ENCODE measurements at regions not wholly inside any gene's neighbourhood (a gene's known extent, or its start where the extent isn't known, plus 50 kb on each side); places are given as distances from the start of the nearest gene placed in this dataset.
"Not testable (repeated sequence)": the region's sequence is repeated elsewhere in the genome, so short reads cannot be mapped to it uniquely, and the experiment has no call there.

DNA sequence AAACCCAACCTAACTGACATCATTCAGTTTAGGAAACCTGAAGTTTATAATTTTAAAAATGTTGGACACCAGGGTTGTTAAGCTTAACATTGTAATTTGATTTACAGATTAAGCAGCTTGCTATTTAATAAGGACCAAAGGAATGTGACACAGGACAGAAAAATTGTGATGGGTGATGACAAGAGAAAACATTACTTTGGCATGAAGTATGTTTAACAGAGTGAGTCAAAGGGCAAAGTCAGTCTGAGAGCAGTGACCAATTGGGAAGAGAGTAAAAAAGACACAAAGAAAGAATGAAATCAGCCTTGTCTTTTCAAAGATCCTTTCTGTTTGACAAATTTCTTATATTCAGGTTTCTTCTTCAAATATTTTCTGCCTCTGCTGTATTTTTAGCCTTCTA is 1301.6 kb downstream of the SI start:
- no peak for DNase-seq

GRCh38 chr3:163773136-163773535 is 1305.2 kb downstream of the SI start:
- DNase-seq: no peak

GRCh38 chr3:163768048-163768447 is 1310.2 kb downstream of the SI start:
- DNase-seq: no peak

- no peak for DNase-seq
Measured at GRCh38 chr3:163766112-163766511, 1312.2 kb downstream of the SI start.

- no peak for DNase-seq
Measured at GRCh38 chr3:163753033-163753432, 1325.3 kb downstream of the SI start.

DNA sequence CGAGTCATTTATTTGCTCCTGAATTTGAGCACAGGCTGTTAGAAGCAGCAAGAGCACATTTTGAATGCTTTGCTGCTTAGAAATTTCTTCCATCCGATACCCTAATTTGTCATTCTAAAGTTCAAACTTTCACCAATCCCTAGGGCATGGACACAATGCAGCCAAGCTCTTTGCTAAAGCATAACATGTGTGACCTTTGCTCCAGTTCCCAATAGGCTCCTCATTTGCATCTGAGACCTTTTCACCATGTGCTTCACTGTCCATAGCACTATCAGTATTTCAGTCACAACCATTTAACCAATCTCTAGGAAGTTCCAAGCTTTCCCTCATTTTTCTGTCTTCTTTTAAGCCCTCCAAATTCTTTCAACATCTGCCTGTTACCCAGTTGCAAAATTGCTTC is 1333.1 kb downstream of the SI start:
- DNase-seq: no peak

GRCh38 chr3:163735394-163735793 is 1342.9 kb downstream of the SI start:
- DNase-seq: no peak

DNA sequence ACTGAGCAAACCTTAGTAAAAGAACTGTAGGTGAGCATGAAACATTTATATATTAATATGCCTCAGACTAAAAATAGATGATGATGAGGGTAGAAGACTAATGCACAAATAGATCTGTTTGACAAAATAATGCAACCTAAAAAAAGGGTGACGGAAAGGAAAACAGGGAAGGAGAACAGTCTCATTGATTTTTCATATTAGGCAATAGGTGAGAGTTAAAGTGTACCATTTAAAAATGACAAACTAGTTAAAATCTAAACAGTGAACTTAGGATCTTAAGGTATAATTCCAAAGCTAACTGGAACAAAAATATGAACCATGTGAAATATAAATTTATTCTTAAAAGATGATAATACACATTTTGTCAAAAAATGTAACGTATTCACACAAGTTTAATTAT is 1347.6 kb downstream of the SI start:
- DNase-seq: no peak

DNA sequence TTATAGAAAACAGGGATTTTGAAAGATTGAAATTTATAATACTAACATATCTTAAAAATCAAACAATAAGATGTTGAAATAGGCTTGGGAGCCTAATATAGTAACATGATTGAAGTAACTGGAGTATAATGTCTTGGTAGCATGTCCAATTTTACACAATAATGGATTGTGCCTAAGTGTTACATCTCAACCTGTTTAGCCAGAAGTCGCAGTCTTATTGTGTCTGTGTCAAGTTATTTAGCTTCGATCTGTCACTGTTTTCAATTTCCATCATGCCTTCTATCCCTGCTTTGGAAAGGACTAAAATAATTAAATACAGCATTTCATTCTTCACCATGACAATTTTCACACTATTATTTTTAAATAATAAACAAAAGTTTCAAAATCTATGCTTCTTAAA is 1352.2 kb downstream of the SI start:
- no peak for DNase-seq

- no peak for DNase-seq
Measured at GRCh38 chr3:163722405-163722804, 1355.9 kb downstream of the SI start.

GRCh38 chr3:163721596-163721995 is 1356.7 kb downstream of the SI start:
- DNase-seq: no peak

GRCh38 chr3:163717377-163717776 is 1360.9 kb downstream of the SI start:
- DNase-seq: no peak

DNA sequence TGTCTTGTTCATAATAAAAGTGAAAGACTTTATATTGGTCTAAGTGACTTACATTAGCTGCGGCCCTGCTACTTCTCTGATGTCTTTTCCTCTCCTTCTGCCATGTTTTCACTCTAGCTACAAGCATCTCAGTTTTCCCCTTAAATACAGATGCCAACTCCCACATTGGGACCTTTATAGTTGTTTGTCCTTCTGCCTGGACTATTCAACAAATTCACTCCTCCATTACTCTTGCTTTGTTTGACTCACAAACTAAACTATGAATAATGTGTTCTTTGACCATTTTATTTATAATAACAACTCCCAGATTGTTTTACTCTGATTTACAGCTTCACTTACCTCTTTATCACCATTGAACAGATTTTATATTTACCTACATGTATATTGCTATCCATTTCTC is 1369.9 kb downstream of the SI start:
- DNase-seq: no peak

GRCh38 chr3:163707659-163708058 is 1370.6 kb downstream of the SI start:
- DNase-seq: no peak

DNA sequence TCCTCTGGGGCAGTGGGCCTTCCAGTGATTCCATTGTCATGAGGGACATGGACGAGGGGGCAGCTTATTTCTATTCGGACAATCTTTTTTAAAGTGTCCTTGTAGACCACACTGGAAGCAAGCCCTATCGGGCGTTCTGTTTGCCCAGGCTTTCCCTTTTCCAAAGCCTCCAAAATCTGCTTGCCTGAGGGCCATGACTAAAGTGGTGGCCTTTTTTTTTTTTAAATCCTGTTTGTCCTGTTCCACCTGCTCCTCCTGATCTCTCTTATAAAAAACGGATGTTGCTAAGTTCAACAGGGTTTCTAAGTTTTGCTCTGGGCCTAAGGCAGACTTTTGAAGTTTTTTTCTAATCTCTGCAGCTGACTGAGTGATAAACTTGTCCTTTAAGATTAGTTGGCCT is 1380.1 kb downstream of the SI start:
- not testable (repeated sequence) for DNase-seq

- no peak for DNase-seq
Measured at GRCh38 chr3:163692494-163692893, 1385.8 kb downstream of the SI start.

DNA sequence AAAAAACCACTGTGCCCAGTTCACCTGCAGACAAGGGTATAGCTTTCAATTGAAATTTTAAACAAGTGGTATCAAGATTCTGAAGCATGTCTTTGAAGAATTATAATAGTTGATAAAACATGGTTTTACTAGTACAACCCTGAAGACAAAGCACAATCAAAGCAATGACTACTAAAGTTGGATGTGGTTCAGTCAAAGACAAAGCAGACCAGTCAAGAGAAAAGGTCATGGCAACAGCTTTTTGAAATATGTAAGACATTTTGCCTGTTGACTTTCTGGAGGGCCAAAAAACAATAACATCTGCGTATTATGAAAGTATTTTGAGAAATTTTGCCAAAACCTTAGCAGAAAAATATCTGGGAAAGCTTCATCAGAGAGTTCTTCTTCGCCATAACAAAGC is 1393.6 kb downstream of the SI start:
- DNase-seq: no peak

DNA sequence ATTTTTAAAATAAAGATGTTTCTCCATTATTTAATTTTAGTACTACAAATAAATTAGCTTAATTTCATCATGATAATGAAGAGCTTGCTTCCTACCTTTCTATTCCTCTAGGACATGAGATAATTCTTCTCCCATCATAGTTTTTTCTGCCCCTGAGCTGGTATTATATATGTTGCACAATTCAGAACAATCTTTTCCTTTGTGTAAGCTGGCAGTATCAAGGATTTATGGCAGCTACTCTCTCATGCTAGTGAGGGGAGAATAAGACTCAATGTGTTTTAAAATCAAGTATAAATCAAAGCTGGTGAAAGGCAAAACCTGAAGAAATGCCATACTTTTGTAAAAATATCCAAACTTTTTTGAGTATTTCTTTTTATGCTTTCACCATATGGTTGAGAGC is 1405.3 kb downstream of the SI start:
- no peak for DNase-seq

DNA sequence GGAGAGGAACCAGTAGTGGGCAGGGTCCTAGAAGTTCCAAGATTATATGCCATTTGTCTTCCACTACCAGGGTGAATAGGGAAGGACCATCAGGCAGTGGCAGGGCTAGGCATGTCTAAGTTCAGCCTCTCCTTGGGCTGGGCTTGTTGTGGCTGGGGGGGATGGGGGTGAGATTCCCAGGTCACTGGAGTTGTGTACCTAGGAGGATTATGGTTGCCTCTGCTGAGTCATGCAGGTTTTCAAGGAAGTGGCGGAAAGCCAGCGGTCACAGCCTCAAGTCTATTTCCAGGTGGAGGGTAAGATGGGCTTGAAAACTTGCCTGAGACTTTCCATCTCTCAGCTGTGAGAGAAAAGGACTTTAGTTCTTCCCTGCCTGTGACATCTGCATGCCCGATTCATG is 1407.1 kb downstream of the SI start:
- DNase-seq: no peak

GRCh38 chr3:163664466-163664865 is 1413.8 kb downstream of the SI start:
- DNase-seq: no peak

GRCh38 chr3:163657088-163657487 is 1421.2 kb downstream of the SI start:
- no peak for DNase-seq

- DNase-seq: no peak
Measured at GRCh38 chr3:163655021-163655420, 1423.3 kb downstream of the SI start.

DNA sequence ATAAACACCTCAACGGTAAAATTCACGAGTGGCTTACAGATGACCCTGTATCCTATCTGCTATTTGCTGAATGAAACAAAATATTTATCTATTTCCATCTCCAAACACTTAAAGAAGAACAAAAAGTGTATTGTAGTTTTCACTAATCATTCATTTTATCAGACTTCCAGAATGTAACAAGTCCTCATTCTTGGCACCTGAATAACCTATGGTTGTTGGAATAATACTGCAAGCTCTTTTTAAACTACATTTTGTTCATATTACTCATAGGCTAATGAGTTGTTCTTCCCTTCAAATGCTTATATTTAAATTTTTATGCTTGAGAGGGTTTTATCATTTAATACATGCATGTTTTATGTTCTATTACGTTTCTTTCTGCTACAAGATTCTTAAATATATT is 1434.1 kb downstream of the SI start:
- DNase-seq: no peak

GRCh38 chr3:163632722-163633121 is 1445.6 kb downstream of the SI start:
- no peak for DNase-seq

GRCh38 chr3:163626753-163627152 is 1451.5 kb downstream of the SI start:
- DNase-seq: no peak

GRCh38 chr3:163622384-163622783 is 1455.9 kb downstream of the SI start:
- DNase-seq: no peak
